ENCODE measurements at regions not wholly inside any gene's neighbourhood (a gene's known extent, or its start where the extent isn't known, plus 50 kb on each side); places are given as distances from the start of the nearest gene placed in this dataset.

DNA sequence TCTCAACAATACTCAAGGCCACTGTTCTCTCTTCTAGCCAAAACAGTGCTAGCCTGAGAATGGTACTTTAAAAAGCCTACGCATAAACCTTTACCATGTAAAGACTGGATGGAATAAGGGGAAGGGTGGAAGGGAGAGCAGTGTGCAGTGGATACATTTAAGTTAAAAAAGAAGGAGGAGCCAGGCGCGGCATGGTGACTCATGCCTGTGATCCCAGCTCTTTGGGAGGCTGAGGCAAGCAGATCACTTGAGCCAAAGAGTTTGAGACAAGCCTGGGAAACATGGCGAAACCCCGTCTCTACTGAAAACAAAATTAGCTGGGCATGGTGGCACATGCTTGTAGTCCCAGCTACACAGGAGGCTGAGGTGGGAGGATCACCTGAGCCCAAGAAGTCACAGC is 127.7 kb upstream of the KIF2A start:
- no TSS peak for BruUV-seq (replicated peaks)
- H3K36me3 ChIP-seq (ENCODE audit: low read depth) = no peaks in the 10 kb centered on the region
- no peak for DNase-seq
- no peaks in the 10 kb centered on the region for H3K79me2 ChIP-seq (ENCODE audit: low read depth)
- no peak overlapping the region for H2AFZ ChIP-seq
- peaks cover 55% of the 10 kb centered on the region for H3K27me3 ChIP-seq (ENCODE audit: insufficient read depth, low read depth)
- intact Hi-C loops (cut with micrococcal nuclease; ENCODE audit: unreplicated experiment) = no loop called here
- no peaks in the 10 kb centered on the region; the same call in 1 of the 2 replicates for H3K9me3 ChIP-seq (ENCODE audit: insufficient read depth, low read depth)
- POLR2A ChIA-PET (ENCODE audit: unreplicated experiment) = no interaction called here
- no peaks in the 10 kb centered on the region for H3K4me1 ChIP-seq (replicated peaks; ENCODE audit: insufficient read depth)
- no peaks in the 10 kb centered on the region for H4K20me1 ChIP-seq (ENCODE audit: insufficient read depth)
- no peaks in the 10 kb centered on the region for H3K9me2 ChIP-seq (ENCODE audit: insufficient read depth)
- H3K4me3 ChIP-seq = no peak overlapping the region
- no peak overlapping the region for H3K27ac ChIP-seq
- TF ChIP-seq EZH2 (IDR thresholded peaks at IDR 0.05; ENCODE audit: low read depth) = no peak
- TF ChIP-seq, protein P1, sequence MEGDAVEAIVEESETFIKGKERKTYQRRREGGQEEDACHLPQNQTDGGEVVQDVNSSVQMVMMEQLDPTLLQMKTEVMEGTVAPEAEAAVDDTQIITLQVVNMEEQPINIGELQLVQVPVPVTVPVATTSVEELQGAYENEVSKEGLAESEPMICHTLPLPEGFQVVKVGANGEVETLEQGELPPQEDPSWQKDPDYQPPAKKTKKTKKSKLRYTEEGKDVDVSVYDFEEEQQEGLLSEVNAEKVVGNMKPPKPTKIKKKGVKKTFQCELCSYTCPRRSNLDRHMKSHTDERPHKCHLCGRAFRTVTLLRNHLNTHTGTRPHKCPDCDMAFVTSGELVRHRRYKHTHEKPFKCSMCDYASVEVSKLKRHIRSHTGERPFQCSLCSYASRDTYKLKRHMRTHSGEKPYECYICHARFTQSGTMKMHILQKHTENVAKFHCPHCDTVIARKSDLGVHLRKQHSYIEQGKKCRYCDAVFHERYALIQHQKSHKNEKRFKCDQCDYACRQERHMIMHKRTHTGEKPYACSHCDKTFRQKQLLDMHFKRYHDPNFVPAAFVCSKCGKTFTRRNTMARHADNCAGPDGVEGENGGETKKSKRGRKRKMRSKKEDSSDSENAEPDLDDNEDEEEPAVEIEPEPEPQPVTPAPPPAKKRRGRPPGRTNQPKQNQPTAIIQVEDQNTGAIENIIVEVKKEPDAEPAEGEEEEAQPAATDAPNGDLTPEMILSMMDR (conservative IDR thresholded peaks at IDR 0.05) = no peak
- H3F3A ChIP-seq (ENCODE audit: insufficient read depth, low read depth) = no peaks in the 10 kb centered on the region
- no peak overlapping the region for H3K4me2 ChIP-seq
- CTCF ChIA-PET = no interaction called here

DNA sequence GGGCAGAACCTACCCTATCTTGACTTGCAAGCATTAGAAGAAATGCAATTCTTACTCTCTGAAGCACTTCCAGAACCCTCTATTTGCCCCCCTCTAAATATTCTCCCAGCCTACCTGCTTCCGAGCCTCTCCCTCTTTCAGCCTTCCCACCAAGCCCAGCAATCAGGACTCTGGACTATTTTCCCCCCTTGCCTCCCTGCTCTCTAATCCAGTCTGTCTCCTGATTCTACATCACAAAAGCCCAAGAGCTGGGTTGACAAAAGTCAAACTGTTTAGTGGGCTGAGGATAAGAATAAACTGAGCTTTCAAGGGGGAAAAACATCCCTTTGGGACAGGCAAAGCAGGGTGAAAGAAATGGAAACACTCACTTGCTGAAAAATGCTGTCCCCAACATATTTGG is 123.2 kb upstream of the KIF2A start:
- H3K4me1 ChIP-seq (replicated peaks; ENCODE audit: insufficient read depth) = no peaks in the 10 kb centered on the region
- H3F3A ChIP-seq (ENCODE audit: insufficient read depth, low read depth) = no peaks in the 10 kb centered on the region
- no peaks in the 10 kb centered on the region for H3K9me3 ChIP-seq (ENCODE audit: insufficient read depth, low read depth)
- H3K27me3 ChIP-seq (ENCODE audit: insufficient read depth, low read depth) = peaks cover 74% of the 10 kb centered on the region
- CTCF ChIA-PET = no interaction called here
- H3K79me2 ChIP-seq (ENCODE audit: low read depth) = no peaks in the 10 kb centered on the region
- no peaks in the 10 kb centered on the region for H3K36me3 ChIP-seq (ENCODE audit: low read depth)
- no peak overlapping the region for H3K4me3 ChIP-seq
- TF ChIP-seq, protein P1 (conservative IDR thresholded peaks at IDR 0.05) = no peak
- no peak for TF ChIP-seq EZH2 (IDR thresholded peaks at IDR 0.05; ENCODE audit: low read depth)
- POLR2A ChIA-PET (ENCODE audit: unreplicated experiment) = no interaction called here
- H2AFZ ChIP-seq = no peak overlapping the region
- BruUV-seq (replicated peaks) = no TSS peak
- DNase-seq = no peak
- H3K9me2 ChIP-seq (ENCODE audit: insufficient read depth) = no peaks in the 10 kb centered on the region
- H3K4me2 ChIP-seq = no peak overlapping the region
- H3K27ac ChIP-seq = no peak overlapping the region
- no peaks in the 10 kb centered on the region for H4K20me1 ChIP-seq (ENCODE audit: insufficient read depth)
- intact Hi-C loops (cut with micrococcal nuclease; ENCODE audit: unreplicated experiment) = no loop called here

DNA sequence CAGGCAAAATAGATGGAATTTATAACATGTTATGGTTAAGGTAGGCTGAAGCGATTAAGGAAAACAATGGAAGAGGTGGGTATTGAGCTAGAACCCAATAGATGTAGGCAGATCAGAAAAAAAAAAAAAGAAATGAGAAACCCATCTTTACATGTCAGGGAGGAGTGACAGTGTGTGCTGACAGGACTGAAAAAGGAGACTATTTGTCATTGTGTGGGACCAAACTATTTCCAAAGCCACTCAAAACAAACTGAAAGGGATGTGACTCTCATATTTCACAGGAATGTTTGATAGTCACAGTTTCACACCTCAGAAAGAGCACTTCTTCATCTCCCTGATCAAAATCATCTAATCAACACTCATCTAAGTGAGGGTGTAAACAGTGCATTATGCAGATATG is 122.3 kb upstream of the KIF2A start:
- Histone ChIP-seq H3K79me2 (ENCODE audit: low read depth) (no peaks in the 10 kb centered on the region), H3F3A (ENCODE audit: insufficient read depth, low read depth) (no peaks in the 10 kb centered on the region), H3K36me3 (ENCODE audit: low read depth) (no peaks in the 10 kb centered on the region), H3K27ac (no peak overlapping the region), H3K4me3 (no peak overlapping the region), H3K4me1 (replicated peaks; ENCODE audit: insufficient read depth) (no peaks in the 10 kb centered on the region), H3K27me3 (ENCODE audit: insufficient read depth, low read depth) (peaks cover 65% of the 10 kb centered on the region), H2AFZ (no peak overlapping the region), H4K20me1 (ENCODE audit: insufficient read depth) (no peaks in the 10 kb centered on the region), H3K4me2 (no peak overlapping the region), H3K9me2 (ENCODE audit: insufficient read depth) (no peaks in the 10 kb centered on the region), H3K9me3 (ENCODE audit: insufficient read depth, low read depth) (no peaks in the 10 kb centered on the region)
- ChIA-PET POLR2A (ENCODE audit: unreplicated experiment) (no interaction called here), CTCF (no interaction called here)
- DNase-seq = no peak
- intact Hi-C loops (cut with micrococcal nuclease; ENCODE audit: unreplicated experiment) = no loop called here
- no peak for TF ChIP-seq EZH2 (IDR thresholded peaks at IDR 0.05; ENCODE audit: low read depth)
- TF ChIP-seq, protein P1 (conservative IDR thresholded peaks at IDR 0.05) = no peak
- no TSS peak for BruUV-seq (replicated peaks)
